Keratinocyte (primary cell): ENCODE measurements at regions not wholly inside any gene's neighbourhood (a gene's known extent, or its start where the extent isn't known, plus 50 kb on each side); places are given as distances from the start of the nearest gene placed in this dataset.

Experiments used
- EZH2 ChIP-seq: IDR thresholded peaks from one replicate; pipeline ENCODE4 v1.6.1; 2012; ENCODE audit warnings: inconsistent platforms, mild to moderate bottlenecking, low read length, moderate library complexity
- TF ChIP-seq, protein P1 (sequence below), 3 experiments: IDR thresholded peaks in 1 of 3; conservative IDR thresholded peaks in 1 of 3; optimal IDR thresholded peaks in 1 of 3; 2 replicates in 2 of 3; 3 replicates in 1 of 3; pipeline versions ENCODE3 to v1.5.1; 2011; ENCODE audit warnings: low read length in 3 of 3, mild to moderate bottlenecking in 3 of 3, moderate library complexity in 2 of 3, control low read depth in 1 of 3, inconsistent platforms in 1 of 3; ENCODE audit not compliant: insufficient read depth in 2 of 3; ENCODE audit errors: extremely low read depth in 1 of 3

- TF ChIP-seq, protein P1, sequence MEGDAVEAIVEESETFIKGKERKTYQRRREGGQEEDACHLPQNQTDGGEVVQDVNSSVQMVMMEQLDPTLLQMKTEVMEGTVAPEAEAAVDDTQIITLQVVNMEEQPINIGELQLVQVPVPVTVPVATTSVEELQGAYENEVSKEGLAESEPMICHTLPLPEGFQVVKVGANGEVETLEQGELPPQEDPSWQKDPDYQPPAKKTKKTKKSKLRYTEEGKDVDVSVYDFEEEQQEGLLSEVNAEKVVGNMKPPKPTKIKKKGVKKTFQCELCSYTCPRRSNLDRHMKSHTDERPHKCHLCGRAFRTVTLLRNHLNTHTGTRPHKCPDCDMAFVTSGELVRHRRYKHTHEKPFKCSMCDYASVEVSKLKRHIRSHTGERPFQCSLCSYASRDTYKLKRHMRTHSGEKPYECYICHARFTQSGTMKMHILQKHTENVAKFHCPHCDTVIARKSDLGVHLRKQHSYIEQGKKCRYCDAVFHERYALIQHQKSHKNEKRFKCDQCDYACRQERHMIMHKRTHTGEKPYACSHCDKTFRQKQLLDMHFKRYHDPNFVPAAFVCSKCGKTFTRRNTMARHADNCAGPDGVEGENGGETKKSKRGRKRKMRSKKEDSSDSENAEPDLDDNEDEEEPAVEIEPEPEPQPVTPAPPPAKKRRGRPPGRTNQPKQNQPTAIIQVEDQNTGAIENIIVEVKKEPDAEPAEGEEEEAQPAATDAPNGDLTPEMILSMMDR (optimal IDR thresholded peaks at IDR 0.05 in 1 of 3, IDR thresholded peaks at IDR 0.05 in 1 of 3, conservative IDR thresholded peaks at IDR 0.05 in 1 of 3; ENCODE audit: extremely low read depth in 1 of 3, insufficient read depth in 2 of 3, low read length in 3 of 3): no peak
- no peak for TF ChIP-seq EZH2
Measured at GRCh38 chr6:25122622-25123237, 156.4 kb upstream of the CARMIL1 start.
